ENCODE measurements at regions not wholly inside any gene's neighbourhood (a gene's known extent, or its start where the extent isn't known, plus 50 kb on each side); places are given as distances from the start of the nearest gene placed in this dataset.

DNA sequence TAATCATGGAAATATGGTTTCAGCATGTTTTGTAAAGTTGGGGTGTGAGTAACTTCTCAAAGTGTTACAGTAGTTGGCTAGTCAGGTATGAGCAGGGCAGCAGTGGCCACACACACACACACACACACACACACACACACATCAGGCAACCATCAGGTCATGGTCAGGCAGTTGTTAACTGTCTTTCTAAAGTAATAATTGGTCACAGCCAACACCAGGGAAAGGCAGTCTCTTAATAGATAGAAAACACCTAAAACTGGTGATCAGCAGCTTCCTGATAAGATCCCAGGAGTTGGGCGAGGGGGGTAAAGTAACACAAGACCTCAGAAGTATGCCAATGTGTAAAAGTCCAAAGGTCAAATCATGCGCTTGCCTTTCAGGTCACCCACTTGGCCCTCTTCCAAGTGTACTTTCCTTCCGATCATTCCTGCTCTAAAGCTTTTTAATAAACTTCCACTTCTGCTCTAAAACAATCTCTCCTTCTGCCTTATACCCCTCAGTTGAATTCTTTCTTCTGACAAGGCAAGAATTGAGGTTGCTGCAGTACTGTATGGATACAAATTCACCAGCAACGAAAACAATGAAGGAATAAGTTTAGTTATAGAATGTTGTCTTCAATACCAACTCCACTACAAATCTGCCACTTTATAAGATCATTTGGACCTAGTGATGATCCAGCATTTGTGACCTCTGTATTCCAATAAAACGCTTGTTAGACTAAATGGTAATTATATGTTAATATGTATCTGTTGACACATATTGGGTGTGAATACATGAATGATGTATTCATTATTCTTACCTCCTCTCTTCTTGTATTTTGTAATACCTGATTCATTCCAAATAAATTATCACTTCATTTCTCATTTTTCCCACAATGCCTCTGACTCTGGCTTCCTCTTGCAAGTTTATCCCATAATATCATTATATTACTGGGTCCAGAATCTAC lies 254.3 kb downstream of the METTL4 start:
- Histone ChIP-seq H3K36me3 (ENCODE audit: insufficient read depth, insufficient read length, low read length) (no peaks in the 10 kb centered on the region), H3K9me3 (ENCODE audit: insufficient read depth, low read length) (no peaks in the 10 kb centered on the region), H3K4me1 (ENCODE audit: insufficient read depth, insufficient read length) (no peaks in the 10 kb centered on the region), H3K9ac (ENCODE audit: insufficient read length, low read depth) (no peak overlapping the region), H3K4me3 (ENCODE audit: insufficient read length, low read depth) (no peak overlapping the region), H3K27me3 (ENCODE audit: insufficient read depth, insufficient read length) (no peaks in the 10 kb centered on the region)
- TF ChIP-seq ZNF274 (IDR thresholded peaks at IDR 0.05; ENCODE audit: low read depth, low read length) (no peak), SUZ12 (IDR thresholded peaks at IDR 0.05; ENCODE audit: extremely low read depth, insufficient read depth, insufficient read length) (no peak), YY1 (IDR thresholded peaks at IDR 0.05; ENCODE audit: insufficient read depth, insufficient read length) (no peak)
- no peak for DNase-seq (ENCODE audit: low read depth, low spot score)

DNA sequence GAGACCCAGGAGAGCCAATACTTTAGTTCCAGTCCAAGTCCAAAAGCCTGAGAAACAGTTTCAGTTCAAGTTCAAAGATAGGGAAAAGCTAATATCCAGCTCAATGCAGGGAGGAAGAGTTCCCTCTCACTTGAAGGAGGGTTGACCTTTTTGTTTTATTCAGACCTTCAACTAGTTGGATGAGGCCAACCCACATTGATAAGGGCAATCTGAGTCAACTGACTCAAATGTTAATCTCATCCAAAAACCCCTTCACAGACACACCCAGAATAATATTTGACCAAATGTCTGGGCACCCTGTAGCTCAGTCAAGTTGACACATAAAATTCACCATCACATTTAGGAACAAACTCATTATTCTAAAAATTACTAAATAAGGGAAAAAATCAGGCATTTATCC lies 246.8 kb downstream of the METTL4 start:
- no peaks in the 10 kb centered on the region for H3K36me3 ChIP-seq (ENCODE audit: insufficient read depth, insufficient read length, low read length)
- no peaks in the 10 kb centered on the region for H3K4me1 ChIP-seq (ENCODE audit: insufficient read depth, insufficient read length)
- no peak for TF ChIP-seq SUZ12 (IDR thresholded peaks at IDR 0.05; ENCODE audit: extremely low read depth, insufficient read depth, insufficient read length)
- no peak for TF ChIP-seq ZNF274 (IDR thresholded peaks at IDR 0.05; ENCODE audit: low read depth, low read length)
- no peak for TF ChIP-seq YY1 (IDR thresholded peaks at IDR 0.05; ENCODE audit: insufficient read depth, insufficient read length)
- no peaks in the 10 kb centered on the region for H3K9me3 ChIP-seq (ENCODE audit: insufficient read depth, low read length)
- no peak overlapping the region for H3K4me3 ChIP-seq (ENCODE audit: insufficient read length, low read depth)
- H3K27me3 ChIP-seq (ENCODE audit: insufficient read depth, insufficient read length): no peaks in the 10 kb centered on the region
- no peak for DNase-seq (ENCODE audit: low read depth, low spot score)
- H3K9ac ChIP-seq (ENCODE audit: insufficient read length, low read depth): no peak overlapping the region

DNA sequence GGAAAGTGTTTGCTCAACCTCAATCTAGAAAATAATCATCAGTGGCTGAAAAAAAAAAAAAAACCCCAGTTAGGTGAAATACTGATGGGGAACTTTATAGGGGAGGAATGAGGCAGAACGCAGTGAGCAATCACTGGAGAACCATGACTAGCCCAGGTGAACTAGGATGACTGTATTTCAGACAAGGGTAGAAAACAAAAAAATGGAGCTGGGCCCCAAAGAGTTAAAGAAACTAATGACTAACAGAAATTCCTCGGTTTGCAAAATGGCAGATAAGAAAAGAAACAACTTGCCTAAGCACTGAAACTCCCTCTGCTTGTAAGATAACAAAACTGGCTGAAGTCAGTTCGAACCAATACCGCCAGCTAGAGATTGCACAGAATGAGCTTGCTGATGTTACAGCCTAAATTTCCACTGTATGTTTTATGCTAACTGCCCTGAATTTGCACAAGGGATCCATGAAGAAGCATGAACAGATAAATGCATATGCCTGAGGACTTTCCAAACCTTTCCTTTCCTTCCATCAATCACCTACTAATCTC lies 245.9 kb downstream of the METTL4 start:
- H3K9ac ChIP-seq (ENCODE audit: insufficient read length, low read depth): no peak overlapping the region
- H3K36me3 ChIP-seq (ENCODE audit: insufficient read depth, insufficient read length, low read length): no peaks in the 10 kb centered on the region
- no peaks in the 10 kb centered on the region for H3K27me3 ChIP-seq (ENCODE audit: insufficient read depth, insufficient read length)
- no peak overlapping the region for H3K4me3 ChIP-seq (ENCODE audit: insufficient read length, low read depth)
- no peaks in the 10 kb centered on the region for H3K4me1 ChIP-seq (ENCODE audit: insufficient read depth, insufficient read length)
- DNase-seq (ENCODE audit: low read depth, low spot score): no peak
- no peak for TF ChIP-seq ZNF274 (IDR thresholded peaks at IDR 0.05; ENCODE audit: low read depth, low read length)
- TF ChIP-seq SUZ12 (IDR thresholded peaks at IDR 0.05; ENCODE audit: extremely low read depth, insufficient read depth, insufficient read length): no peak
- no peak for TF ChIP-seq YY1 (IDR thresholded peaks at IDR 0.05; ENCODE audit: insufficient read depth, insufficient read length)
- no peaks in the 10 kb centered on the region for H3K9me3 ChIP-seq (ENCODE audit: insufficient read depth, low read length)

DNA sequence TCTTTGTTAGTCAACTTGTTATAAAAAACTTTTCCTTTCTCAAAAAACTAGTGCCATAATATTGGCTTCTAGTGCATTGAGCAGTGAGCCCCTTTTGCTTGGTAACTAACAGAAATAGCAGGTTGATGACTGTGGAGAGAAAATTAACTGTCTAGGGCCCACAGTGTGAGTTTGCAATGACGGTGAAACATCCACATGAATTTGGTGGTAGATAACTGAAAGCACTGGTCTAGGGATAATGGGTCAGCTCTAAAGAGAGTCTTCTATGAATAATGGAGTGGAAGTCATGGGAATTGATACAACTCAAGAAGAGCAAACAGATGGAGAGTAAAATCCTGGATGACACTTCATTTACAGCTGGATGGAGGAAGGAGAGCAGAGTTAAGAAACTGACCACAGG lies 245.4 kb downstream of the METTL4 start:
- H3K27me3 ChIP-seq (ENCODE audit: insufficient read depth, insufficient read length): no peaks in the 10 kb centered on the region
- no peaks in the 10 kb centered on the region for H3K4me1 ChIP-seq (ENCODE audit: insufficient read depth, insufficient read length)
- no peaks in the 10 kb centered on the region for H3K9me3 ChIP-seq (ENCODE audit: insufficient read depth, low read length)
- no peak for DNase-seq (ENCODE audit: low read depth, low spot score)
- no peaks in the 10 kb centered on the region for H3K36me3 ChIP-seq (ENCODE audit: insufficient read depth, insufficient read length, low read length)
- TF ChIP-seq SUZ12 (IDR thresholded peaks at IDR 0.05; ENCODE audit: extremely low read depth, insufficient read depth, insufficient read length): no peak
- TF ChIP-seq ZNF274 (IDR thresholded peaks at IDR 0.05; ENCODE audit: low read depth, low read length): no peak
- no peak for TF ChIP-seq YY1 (IDR thresholded peaks at IDR 0.05; ENCODE audit: insufficient read depth, insufficient read length)
- H3K4me3 ChIP-seq (ENCODE audit: insufficient read length, low read depth): no peak overlapping the region
- H3K9ac ChIP-seq (ENCODE audit: insufficient read length, low read depth): no peak overlapping the region

DNA sequence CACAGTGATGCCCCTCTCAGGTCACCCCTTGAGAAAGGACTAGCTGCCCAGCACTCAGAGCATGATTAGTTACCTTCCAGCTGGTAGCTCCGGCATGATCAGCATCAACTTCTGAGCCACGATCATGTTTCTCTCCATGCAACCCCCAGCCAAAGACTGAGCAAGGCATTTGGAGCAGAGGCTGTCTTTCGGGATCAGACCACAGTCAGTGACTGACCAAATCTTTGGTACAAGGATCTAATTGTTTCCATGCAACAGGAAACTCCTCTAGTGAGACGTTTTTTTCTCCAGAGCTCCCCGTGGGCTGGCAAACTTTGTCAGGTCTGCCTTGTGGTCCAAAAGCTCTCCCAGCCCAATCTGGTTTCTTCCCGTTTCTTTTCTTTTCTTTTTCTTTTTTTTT lies 244.3 kb downstream of the METTL4 start:
- Histone ChIP-seq H3K4me3 (ENCODE audit: insufficient read length, low read depth) (no peak overlapping the region), H3K9ac (ENCODE audit: insufficient read length, low read depth) (no peak overlapping the region), H3K9me3 (ENCODE audit: insufficient read depth, low read length) (no peaks in the 10 kb centered on the region), H3K4me1 (ENCODE audit: insufficient read depth, insufficient read length) (no peaks in the 10 kb centered on the region), H3K27me3 (ENCODE audit: insufficient read depth, insufficient read length) (no peaks in the 10 kb centered on the region), H3K36me3 (ENCODE audit: insufficient read depth, insufficient read length, low read length) (no peaks in the 10 kb centered on the region)
- no peak for DNase-seq (ENCODE audit: low read depth, low spot score)
- no peak for TF ChIP-seq SUZ12 (IDR thresholded peaks at IDR 0.05; ENCODE audit: extremely low read depth, insufficient read depth, insufficient read length)
- no peak for TF ChIP-seq ZNF274 (IDR thresholded peaks at IDR 0.05; ENCODE audit: low read depth, low read length)
- TF ChIP-seq YY1 (IDR thresholded peaks at IDR 0.05; ENCODE audit: insufficient read depth, insufficient read length): no peak

DNA sequence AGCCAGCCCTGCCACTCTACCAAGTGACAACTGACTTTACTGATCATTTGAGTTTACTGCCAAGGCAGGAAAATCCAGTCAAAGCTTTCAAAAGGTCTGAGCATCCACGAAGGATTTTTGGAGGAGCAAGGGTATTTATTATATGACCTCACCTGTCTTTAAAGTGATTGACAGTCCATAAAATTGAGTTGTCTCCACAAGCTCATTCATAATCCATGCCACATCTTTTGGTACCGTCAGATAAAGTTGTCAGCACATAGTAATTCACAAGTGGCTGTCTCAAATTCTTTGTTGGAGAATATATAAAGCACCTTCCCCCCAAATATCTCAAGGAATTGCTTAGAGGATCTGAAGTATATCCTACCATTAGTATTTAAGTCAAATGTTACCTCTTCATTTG lies 240.5 kb downstream of the METTL4 start:
- no peak overlapping the region for H3K4me3 ChIP-seq (ENCODE audit: insufficient read length, low read depth)
- no peaks in the 10 kb centered on the region for H3K9me3 ChIP-seq (ENCODE audit: insufficient read depth, low read length)
- H3K4me1 ChIP-seq (ENCODE audit: insufficient read depth, insufficient read length): no peaks in the 10 kb centered on the region
- no peaks in the 10 kb centered on the region for H3K27me3 ChIP-seq (ENCODE audit: insufficient read depth, insufficient read length)
- H3K9ac ChIP-seq (ENCODE audit: insufficient read length, low read depth): no peak overlapping the region
- DNase-seq (ENCODE audit: low read depth, low spot score): no peak
- TF ChIP-seq SUZ12 (IDR thresholded peaks at IDR 0.05; ENCODE audit: extremely low read depth, insufficient read depth, insufficient read length) (no peak), YY1 (IDR thresholded peaks at IDR 0.05; ENCODE audit: insufficient read depth, insufficient read length) (no peak), ZNF274 (IDR thresholded peaks at IDR 0.05; ENCODE audit: low read depth, low read length) (no peak)
- H3K36me3 ChIP-seq (ENCODE audit: insufficient read depth, insufficient read length, low read length): no peaks in the 10 kb centered on the region

DNA sequence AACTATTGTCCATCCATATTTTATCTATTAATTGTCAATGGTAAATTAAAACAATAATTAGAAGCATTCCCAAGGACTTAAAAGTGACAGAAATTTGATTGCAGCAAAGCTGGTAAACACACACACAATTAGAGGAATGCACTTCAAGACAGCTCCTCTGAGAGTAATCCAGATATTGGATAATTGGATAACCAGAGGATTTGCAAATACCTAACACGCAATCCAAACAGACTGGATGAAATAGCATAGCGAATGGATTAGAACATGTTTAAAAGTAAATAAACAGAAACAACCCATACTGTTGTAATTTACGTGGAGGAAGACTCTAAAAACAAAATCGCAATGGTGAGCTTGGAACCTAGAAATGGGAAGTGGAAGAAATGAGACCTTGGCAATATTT lies 239.8 kb downstream of the METTL4 start:
- no peaks in the 10 kb centered on the region for H3K36me3 ChIP-seq (ENCODE audit: insufficient read depth, insufficient read length, low read length)
- no peak for TF ChIP-seq YY1 (IDR thresholded peaks at IDR 0.05; ENCODE audit: insufficient read depth, insufficient read length)
- TF ChIP-seq SUZ12 (IDR thresholded peaks at IDR 0.05; ENCODE audit: extremely low read depth, insufficient read depth, insufficient read length): no peak
- TF ChIP-seq ZNF274 (IDR thresholded peaks at IDR 0.05; ENCODE audit: low read depth, low read length): no peak
- no peak for DNase-seq (ENCODE audit: low read depth, low spot score)
- no peak overlapping the region for H3K4me3 ChIP-seq (ENCODE audit: insufficient read length, low read depth)
- no peaks in the 10 kb centered on the region for H3K4me1 ChIP-seq (ENCODE audit: insufficient read depth, insufficient read length)
- H3K9ac ChIP-seq (ENCODE audit: insufficient read length, low read depth): no peak overlapping the region
- H3K27me3 ChIP-seq (ENCODE audit: insufficient read depth, insufficient read length): no peaks in the 10 kb centered on the region
- no peaks in the 10 kb centered on the region for H3K9me3 ChIP-seq (ENCODE audit: insufficient read depth, low read length)

Data from NT2/D1 (cell line).